ENCODE measurements at regions not wholly inside any gene's neighbourhood (a gene's known extent, or its start where the extent isn't known, plus 50 kb on each side); places are given as distances from the start of the nearest gene placed in this dataset.

DNA sequence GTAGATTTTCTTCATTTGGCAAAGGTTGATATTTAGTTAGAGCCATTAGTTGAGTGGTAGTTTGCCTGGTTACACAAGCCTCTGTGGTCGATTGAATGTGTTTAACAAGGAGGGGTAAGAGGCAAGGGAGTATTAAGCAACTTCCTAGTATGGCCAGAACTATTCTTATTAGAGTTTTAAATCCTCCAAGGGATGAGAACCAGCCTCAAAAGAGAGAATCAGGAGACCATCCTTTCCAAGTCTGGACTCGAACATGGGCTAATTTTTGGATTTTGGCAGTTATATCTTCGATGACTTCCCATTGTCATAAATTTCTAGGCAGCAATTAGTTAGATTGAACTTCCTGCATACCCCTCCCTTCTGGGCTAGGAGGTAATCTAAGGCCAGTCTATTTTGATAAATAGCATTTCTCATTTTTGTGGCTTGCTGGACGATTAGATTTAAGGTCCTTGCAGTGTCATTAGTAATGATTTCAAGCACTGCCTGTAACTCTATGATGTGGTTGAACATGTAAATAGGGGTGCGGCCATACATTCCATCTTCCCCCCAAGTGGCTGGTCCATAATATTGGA lies 219.5 kb upstream of the KCND2 start:
- TF ChIP-seq ATF3 (IDR thresholded peaks at IDR 0.05) (no peak), FOXA2 (IDR thresholded peaks at IDR 0.05) (no peak), RAD21 (IDR thresholded peaks at IDR 0.05) (no peak), EGR1 (IDR thresholded peaks at IDR 0.05; ENCODE audit: low read depth in 2 of 2) (no peak), ZBTB33 (IDR thresholded peaks at IDR 0.05) (no peak), YY1 (IDR thresholded peaks at IDR 0.05) (no peak), HNF4G (IDR thresholded peaks at IDR 0.05) (no peak), HNF4A (conservative IDR thresholded peaks at IDR 0.05) (no peak), TAF1 (conservative IDR thresholded peaks at IDR 0.05) (no peak)
- TF ChIP-seq, protein P1, sequence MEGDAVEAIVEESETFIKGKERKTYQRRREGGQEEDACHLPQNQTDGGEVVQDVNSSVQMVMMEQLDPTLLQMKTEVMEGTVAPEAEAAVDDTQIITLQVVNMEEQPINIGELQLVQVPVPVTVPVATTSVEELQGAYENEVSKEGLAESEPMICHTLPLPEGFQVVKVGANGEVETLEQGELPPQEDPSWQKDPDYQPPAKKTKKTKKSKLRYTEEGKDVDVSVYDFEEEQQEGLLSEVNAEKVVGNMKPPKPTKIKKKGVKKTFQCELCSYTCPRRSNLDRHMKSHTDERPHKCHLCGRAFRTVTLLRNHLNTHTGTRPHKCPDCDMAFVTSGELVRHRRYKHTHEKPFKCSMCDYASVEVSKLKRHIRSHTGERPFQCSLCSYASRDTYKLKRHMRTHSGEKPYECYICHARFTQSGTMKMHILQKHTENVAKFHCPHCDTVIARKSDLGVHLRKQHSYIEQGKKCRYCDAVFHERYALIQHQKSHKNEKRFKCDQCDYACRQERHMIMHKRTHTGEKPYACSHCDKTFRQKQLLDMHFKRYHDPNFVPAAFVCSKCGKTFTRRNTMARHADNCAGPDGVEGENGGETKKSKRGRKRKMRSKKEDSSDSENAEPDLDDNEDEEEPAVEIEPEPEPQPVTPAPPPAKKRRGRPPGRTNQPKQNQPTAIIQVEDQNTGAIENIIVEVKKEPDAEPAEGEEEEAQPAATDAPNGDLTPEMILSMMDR (IDR thresholded peaks at IDR 0.05; ENCODE audit: low read depth, low read length, missing input control): no peak
- TF ChIP-seq, protein P2, sequence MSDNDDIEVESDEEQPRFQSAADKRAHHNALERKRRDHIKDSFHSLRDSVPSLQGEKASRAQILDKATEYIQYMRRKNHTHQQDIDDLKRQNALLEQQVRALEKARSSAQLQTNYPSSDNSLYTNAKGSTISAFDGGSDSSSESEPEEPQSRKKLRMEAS (IDR thresholded peaks at IDR 0.05): no peak

Measured in liver (tissue), 3 donors.